ENCODE measurements at regions not wholly inside any gene's neighbourhood (a gene's known extent, or its start where the extent isn't known, plus 50 kb on each side); places are given as distances from the start of the nearest gene placed in this dataset.
A peak's percentile ranks its signal among the peaks of the same experiment; 100 is the strongest.
"Not testable (repeated sequence)": the region's sequence is repeated elsewhere in the genome, so short reads cannot be mapped to it uniquely, and the experiment has no call there.

GRCh38 chr11:64428693-64429092 is 69.7 kb downstream of the RPS6KA4 start:
- no peak for DNase-seq

DNA sequence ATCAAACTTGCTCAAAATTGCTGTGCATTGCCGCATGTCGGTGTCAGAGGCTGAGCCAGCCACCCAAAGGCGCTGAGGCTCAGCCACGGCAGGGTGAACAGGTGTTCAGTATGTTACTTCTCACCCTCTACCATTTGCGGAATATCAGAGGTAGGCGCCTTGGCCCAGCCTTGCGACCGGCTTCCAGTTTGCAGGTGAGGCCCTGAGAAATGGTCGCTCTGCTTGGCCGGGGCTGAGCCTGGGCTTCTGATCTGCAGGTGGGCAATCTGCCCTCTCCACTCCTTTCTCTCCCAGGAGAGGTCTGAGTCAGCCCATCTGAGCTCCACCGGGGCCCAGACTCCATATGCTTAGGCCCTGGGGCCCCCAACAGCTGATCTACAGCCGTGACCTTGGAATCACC is 71.0 kb downstream of the RPS6KA4 start:
- DNase-seq: no peak

- no peak for DNase-seq
Measured at GRCh38 chr11:64430645-64431044, 71.7 kb downstream of the RPS6KA4 start.

DNA sequence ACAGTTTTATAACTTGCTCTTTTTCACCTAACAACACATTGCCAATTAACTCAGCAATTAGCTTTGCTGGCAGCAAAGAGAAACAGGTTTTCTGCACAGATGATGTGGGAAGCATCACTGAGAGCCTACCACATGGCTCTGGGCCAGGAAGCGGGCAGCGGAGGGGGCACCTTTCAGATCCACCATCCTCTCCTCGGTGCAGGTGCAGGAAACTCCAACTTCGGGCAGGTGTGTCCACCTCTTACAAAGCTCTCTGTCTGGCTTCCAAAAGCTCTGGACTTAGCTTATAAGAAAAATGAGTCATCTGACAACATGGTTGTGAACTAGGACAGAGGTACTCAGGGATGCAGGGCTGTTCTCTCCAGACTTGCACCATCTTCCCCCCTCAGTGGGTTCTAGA is 77.0 kb downstream of the RPS6KA4 start:
- DNase-seq: no peak

DNA sequence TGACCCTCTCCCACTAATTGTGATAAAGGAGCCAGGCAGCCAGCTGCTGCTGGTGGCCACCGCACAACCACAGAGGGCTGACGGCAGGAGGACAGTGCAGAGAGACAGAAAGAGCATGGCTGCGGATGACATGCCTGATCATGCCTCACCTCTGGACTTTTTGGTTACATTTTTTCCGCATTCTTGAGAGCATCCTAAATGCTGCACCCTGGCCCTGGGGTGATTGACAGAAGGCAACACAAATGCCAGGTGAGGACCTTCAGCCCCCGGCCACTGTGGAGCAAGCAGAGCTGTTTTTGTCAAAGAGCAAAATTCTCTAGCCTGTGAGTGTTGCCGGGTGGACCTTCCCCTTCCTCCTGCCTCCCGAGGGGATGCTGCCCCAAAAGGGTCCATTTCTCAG is 78.5 kb downstream of the RPS6KA4 start:
- no peak for DNase-seq

DNA sequence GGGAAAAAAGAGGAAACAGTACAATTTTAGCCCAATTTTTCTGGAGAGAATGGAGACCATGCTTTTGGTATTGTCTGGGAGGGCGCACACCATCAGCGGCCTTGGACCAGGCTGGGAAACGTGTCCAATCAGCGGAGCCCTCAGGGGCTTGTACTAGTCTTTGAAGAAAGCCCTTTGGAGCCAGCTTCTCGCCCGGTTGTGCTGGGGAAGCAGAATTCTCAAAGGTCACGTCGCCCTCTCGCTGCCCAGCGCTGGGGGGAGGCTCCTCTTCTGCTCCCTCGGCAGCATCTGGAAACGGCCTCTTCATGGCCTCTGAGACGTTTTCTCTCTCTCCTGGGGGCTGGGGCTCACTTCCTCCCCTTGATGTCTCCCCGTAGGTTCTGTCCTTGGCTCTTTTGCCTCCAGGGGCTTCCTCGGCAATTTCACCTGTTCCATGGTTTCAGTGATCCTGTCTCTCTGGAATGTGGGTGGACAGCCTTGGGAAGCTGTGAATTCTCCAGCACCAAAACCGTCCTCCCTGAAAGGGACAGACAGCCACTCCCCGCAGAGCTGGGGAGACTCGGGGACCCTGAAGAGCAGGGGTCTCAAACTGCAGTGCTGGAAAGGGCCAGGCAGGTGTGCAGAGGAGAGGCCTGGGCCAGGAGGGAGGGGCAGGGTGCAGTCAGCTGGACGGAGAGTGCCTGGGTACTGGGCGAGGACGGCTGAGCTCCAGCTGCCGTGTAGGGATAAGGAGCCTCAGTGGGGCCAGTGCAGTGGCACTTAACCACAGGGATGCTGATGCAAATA is 80.2 kb downstream of the RPS6KA4 start:
- DNase-seq: no peak

- not testable (repeated sequence) for DNase-seq
Measured at GRCh38 chr11:64439772-64440491, 81.0 kb downstream of the RPS6KA4 start.

- DNase-seq: no peak
Measured at GRCh38 chr11:64441127-64441526, 82.2 kb downstream of the RPS6KA4 start.

GRCh38 chr11:64443001-64443400 is 84.0 kb downstream of the RPS6KA4 start:
- DNase-seq: no peak

DNA sequence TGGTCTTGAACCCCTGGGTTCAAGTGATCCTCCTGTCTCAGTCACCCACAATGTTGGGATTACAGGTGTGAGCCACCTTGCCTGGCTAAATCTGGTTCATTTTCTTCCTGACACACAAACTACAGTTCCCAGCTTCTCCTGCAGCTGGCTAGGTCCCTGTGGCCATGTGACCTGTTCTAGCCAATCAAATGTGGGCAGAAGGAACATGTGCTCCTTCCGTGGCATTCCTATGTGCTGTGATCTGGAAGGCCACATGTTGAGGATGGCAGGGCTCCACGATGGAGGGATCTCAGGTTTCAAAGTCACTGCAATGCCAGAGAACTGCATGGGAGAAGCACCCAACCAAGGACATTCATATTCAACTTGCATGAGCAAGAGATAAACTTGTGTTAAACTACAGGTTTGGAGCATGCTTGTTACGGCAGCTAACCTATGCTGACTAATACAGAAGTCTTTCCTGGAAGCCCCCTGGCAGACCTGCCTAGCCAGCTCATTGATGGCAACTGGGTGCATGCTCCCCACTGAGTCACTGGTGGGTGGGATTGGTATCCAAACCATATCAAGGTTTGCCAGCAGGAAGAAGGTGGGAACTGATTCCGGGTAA is 86.0 kb downstream of the RPS6KA4 start:
- peak; percentile 40 for DNase-seq

- DNase-seq: no peak
Measured at GRCh38 chr11:64445651-64446050, 86.7 kb downstream of the RPS6KA4 start.

- peak; percentile 51 for DNase-seq
Measured at GRCh38 chr11:64447831-64448598, 89.1 kb downstream of the RPS6KA4 start.

- peak; percentile 91 for DNase-seq
Measured at GRCh38 chr11:64448599-64449380, 89.8 kb downstream of the RPS6KA4 start.

DNA sequence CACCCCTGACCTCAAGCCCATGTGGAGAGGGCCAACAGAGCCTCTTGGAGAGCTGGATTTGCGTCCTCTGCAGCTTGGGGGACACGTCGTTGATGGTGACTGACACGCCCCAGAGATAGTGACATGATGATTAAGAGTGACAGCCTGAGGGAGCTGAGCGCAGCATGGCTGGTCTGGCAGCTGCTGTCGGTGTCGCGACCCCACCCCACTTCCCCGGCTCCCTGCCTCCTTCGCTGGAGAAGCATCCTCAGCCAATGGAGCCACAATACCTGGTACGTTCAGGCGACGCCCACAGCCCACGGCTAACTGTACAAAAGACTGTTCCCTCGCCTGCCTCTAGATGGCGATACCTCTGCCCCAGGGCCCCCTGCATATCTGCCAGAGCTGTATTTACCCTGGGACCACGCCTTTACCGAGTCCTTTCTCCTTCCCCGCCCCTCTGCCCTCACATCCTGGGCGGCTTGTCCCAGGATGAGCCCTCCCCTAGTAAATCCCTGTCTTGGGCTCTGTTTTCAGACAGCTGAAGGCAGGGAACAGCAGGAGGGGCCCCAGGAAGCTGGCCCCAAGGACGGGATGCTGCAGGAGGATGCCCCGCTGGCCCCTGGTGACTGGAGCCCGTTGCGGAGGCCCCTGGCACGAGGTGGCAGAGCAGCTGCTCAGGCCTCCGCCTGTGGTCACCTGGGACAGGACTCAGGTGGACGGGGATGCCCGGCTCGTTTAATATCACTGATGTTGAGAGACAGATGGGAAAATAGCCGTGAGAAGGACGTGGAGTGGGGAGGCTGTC is 90.6 kb downstream of the RPS6KA4 start:
- DNase-seq: peak; percentile 81

DNA sequence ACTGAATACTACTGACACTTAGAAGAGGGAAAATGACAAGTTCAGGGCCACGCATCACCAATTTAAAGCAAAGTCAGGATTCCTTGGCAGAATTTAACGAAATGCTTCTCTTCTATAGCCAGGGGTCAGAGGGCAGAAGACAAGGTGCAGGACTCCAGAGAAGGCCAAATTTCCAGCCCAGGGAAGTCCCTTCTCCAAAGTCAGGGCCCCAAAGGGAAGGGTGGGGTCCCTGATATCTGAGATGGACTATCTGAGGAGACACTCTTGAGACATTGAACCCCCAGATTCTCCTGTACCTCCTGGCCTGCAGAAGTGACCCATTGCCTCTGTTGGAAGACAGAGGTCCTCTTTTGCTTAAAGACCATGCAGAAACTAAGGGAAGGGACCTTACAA is 91.2 kb downstream of the RPS6KA4 start:
- DNase-seq: no peak

DNA sequence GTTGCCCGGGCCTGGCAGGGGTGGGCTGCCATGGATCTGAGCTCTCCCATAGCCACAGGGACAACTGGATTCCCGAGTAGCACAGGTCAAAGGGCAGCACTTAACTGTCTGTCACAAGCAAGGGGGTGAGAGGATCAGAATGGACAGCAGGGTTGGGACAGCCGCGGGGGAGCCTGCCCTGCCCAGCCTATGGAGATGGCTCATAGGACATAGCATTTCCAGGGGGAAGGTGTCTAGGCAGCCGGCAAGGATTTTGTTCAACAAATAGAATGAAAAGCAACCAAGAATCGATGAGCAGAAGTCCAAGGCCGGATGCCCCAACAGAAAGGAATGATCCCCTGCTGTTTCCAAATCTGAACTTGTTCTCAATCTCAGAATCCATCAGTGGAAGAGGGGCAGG is 92.9 kb downstream of the RPS6KA4 start:
- no peak for DNase-seq

- no peak for DNase-seq
Measured at GRCh38 chr11:64453466-64453865, 94.5 kb downstream of the RPS6KA4 start.

GRCh38 chr11:64455456-64456261 is 96.7 kb downstream of the RPS6KA4 start:
- DNase-seq: no peak

DNA sequence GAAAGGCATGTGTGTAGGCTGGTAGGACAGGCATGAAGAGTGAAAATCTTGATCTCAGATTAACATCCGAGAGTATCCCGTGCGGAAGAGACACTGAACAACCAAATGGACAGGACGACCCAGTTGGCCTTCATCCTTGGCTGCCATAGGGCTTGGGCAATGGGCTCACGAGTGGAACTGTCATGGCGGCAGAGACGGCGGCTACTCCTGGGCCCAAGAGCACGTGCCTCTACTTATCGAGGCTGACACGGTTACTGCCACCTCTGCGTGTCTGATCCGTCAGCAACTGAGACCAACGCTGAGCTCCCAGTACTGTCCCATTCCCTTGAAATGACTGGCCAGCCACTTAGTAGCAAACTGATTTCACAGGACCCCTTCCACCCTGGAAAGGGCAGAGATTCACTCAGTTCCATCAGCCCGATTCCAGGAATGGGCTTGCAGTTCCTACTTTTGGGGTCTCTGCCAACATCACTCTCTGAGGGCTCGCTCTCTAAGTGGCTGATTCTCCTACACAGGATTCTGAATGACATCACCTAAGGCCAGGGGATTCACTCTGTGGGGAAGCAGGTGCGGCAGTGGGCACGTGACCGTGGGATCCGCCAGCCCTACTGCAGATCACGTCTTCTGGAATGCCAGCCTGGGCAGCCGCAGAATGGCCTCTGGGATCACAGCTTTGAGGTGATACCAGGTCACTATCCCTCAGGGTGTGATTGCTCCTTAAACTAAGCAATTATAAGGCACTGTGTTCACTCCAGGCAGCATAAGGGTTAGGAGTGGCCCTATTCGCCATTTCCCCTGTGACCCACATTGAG is 97.8 kb downstream of the RPS6KA4 start:
- DNase-seq: no peak
